NCI-H2227 treated with DMSO at 0.1 percent for 48 hours (cell line): ENCODE measurements at regions not wholly inside any gene's neighbourhood (a gene's known extent, or its start where the extent isn't known, plus 50 kb on each side); places are given as distances from the start of the nearest gene placed in this dataset.
"Not testable (repeated sequence)": the region's sequence is repeated elsewhere in the genome, so short reads cannot be mapped to it uniquely, and the experiment has no call there.

Experiments
- DNase-seq: peaks from one replicate; lab custom pipeline; 2025; lab: John Stamatoyannopoulos, UW

DNA sequence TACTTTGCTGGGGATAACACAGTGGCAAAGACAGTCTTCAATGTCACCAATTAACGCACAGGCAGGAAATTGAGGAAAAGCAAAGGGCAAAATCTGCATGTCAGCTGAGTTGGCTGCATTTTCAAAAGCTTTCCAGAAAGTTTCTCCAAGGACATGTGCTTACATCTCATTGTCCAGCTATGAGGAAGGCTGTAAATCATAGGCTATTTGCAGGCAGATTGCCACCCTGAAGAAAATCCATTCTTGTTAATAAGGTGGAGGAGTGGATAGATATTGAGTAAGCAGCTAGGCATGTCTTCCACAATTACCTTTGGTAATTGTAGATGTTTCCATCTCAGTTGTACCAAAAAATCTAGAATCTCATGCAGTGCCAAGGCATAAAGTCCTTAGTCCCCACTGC, 278.0 kb upstream of the NUDT12 start:
- no peak for DNase-seq

- DNase-seq: no peak
Observed at GRCh38 chr5:103834216-103834615, 271.6 kb upstream of the NUDT12 start.

GRCh38 chr5:103829585-103829984, 267.0 kb upstream of the NUDT12 start:
- DNase-seq: peak; percentile 4

GRCh38 chr5:103827976-103828375, 265.4 kb upstream of the NUDT12 start:
- DNase-seq: no peak

DNA sequence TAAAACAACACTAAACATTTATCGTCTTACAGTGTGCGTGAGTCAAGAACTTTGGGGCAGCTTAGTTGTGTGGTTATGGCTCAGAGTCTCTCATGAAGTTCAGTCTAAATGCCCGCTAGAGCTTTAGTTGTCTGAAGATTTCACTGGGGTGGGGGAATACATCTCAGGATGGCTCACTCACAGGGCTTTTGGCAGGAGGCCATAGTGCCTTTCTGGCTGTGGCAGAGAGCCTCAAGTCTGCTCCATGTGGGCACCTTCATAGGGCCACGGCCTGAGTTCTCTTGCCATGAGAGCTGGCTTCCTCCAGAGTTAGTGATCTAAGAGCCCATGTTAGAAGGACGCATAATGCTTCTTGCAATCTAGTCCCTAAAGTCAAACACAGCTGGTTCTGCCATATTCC, 258.8 kb upstream of the NUDT12 start:
- DNase-seq: no peak

DNA sequence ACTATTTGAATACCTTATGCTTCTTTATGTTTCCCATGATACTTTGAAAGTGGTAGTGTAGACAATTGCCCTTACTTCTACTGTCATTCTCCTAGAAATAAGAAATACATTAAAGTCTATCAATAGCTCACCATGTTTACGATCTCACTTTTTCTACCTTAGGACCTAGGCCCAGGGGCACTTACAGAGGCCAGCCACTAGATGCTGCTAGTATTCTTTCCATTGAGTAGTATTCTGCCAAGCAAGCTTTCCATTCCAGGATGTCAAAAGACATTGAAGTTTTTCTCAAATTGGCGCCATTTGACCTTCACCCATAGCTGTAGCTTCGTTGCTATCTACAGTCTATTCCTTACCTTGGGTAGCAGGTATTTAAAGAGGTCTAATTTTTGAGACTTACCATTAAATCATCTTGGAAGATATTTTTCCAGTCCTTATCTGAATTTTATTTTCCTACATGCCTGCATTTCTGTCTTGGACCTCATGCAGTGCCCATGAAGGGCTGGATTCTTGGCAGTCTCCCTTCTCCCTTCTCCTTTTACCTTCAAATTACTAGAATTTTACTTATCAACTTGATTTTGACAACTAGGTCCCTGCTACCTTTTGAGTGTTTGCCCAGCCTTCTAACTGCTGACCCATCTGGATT, 246.0 kb upstream of the NUDT12 start:
- DNase-seq: peak; percentile 75

GRCh38 chr5:103804711-103805110, 242.1 kb upstream of the NUDT12 start:
- no peak for DNase-seq

DNA sequence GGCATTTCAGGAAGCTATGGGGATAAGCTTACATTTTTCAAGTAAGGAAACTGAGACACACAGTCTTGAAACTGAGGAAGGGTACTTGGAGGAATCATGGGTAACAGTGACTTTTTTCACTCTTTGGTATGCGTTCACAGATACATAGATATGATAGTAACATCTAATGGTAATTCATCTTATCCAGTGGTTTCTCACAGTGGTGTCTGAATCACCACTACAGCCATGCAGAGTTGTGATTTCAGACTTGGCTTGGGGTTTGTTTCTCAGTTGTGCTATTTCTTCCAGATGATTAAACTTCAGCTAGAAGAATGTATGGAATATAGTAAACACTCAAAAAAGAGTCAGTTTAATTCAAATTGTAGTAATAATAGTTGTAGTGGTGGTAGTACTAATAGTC, 239.1 kb upstream of the NUDT12 start:
- DNase-seq: no peak

DNA sequence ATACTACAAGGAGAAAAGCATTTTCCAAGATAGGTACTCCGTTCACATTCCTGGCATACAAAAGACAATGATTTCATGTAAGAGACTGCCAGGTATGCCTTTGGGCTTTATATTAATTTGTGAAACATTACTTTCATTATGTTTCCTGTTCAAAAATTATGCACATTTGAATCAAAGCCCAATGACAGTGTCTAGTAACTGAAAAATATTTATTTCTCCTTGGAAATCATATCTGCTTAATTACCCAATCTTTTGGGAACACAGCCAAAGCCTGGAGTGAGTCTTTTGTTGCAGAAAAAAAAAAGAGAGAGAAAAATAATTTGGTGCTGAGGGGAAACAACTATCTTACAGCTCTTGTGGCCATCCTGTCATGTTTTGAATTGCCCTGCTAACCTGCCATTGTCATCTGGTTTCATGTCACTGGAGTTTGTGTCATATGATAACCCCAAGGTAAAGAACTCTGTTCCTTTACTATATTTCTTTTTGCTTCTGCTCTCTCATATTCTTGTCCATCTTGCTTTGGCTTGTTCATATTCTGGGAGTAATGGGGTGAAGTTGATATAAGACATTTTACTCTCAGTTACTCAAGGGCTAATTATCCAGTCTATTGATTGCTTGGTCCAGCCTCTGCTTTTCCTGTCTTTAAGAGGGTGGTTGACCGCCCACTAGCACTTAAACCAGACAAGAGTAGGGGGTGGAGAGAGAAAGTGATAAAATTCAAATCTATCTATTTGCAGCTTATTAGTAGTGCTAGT, 238.3 kb upstream of the NUDT12 start:
- no peak for DNase-seq

- DNase-seq: no peak
Observed at GRCh38 chr5:103793595-103794182, 231.1 kb upstream of the NUDT12 start.

GRCh38 chr5:103785569-103785968, 223.0 kb upstream of the NUDT12 start:
- DNase-seq: no peak

GRCh38 chr5:103783669-103784068, 221.1 kb upstream of the NUDT12 start:
- no peak for DNase-seq

GRCh38 chr5:103780794-103781193, 218.2 kb upstream of the NUDT12 start:
- no peak for DNase-seq

GRCh38 chr5:103774721-103775120, 212.1 kb upstream of the NUDT12 start:
- no peak for DNase-seq

GRCh38 chr5:103772248-103772647, 209.7 kb upstream of the NUDT12 start:
- no peak for DNase-seq

DNA sequence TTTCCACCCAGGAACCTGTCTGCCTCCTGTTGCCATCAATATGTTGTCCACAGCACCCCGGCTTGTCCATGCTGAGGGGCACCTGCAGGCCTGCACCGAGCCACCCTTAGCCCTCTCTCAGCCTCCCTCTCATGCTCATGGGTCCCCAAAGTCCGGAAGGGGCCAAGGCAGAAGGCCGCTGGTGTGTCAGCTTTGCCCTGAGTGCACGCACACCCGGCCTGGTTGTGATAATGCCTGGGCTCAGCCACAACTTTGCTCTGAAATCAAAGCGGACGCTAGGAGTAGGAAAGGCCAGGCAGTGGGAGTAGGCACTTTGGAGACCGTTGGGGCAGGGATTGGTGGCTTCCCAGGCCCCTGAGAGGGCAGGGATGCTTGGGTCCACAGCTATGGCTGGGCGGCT, 201.8 kb upstream of the NUDT12 start:
- DNase-seq: no peak

DNA sequence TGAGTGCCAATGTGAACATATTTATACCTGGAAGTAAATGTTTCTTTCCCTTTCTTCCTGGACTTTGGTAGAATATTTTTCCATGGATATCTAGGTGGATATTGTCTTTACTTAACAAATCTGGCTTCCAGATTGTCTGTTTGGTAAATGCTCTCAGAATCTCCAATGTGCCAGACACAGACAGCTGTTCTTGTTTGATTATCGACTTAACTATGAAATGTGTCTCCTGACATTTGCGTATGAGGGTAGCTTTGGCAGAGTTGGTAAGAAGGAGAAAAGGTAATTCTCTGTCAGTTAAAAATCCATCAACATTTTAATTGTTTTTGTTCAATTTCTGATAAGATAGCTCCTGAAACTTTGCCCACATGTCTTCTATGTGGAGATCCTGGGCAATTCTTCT, 196.4 kb upstream of the NUDT12 start:
- no peak for DNase-seq

- DNase-seq: no peak
Observed at GRCh38 chr5:103755974-103756373, 193.4 kb upstream of the NUDT12 start.

DNA sequence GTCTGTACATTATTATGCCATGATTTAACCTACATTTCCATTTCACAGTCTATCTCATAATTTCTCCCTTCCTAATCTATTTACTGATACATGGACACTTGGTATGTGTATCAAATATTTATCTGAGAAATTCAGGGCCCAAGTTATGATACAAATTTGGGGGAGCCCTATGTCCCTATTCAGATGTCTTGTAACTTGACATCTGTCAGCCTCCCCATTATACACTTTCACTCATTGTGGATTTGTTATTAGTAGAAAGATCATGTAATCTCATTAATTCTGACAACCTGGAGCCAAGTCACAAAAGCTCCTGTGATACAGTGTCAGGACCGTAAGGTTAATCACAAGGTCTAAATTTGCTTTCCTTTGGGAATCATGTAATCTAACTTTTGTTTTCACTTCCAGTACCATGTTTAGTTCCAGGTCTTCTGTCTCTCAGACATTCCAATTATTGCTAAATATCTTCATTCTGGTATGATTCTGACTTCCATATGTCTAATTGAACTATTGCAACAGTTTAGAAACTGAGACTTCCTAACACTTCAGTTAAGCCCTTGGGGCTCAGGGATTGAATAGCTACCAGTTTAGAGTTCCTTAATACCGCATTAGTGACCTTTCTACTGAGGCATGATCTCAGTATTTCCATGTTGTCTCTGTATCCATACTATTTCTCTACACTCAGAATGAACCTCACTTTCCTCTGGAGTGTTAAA, 182.9 kb upstream of the NUDT12 start:
- no peak for DNase-seq

DNA sequence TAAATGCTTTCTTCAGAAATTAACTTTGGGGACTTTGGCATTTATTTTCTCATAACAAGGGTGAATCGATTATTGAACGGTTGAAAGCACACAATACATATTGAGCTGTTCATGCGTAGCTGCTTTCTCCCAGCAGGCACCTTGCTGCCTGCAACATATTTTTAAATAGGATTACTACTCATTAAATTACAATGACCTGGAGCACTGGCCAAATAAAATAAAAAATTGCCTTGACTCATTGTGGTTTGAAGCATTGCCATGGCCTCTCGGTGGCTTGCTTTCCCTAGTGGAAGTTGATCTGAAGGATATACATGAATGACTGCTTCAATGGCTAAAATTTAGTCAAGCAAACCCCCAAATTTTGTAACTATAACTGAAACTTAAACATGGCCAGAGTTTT, 181.6 kb upstream of the NUDT12 start:
- no peak for DNase-seq

- no peak for DNase-seq
Observed at GRCh38 chr5:103743421-103743820, 180.8 kb upstream of the NUDT12 start.

DNA sequence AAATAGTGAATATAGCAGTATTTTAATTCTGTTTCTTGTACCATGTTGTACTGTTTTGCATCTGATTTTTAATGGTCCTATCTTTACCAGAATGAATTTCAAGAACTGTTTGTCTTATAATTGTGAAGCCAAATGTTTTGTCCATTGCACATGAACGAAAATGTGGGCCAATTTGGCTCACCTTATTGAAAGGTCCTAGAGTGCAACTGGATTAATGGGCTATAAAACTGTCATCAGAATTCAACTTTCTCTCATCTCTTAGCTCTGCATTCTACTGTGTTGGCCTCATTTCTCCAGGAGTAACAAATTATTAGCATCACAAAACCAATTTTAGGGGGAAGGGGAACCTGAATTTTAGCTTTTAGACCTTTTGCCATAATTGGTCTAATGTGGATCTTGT, 179.4 kb upstream of the NUDT12 start:
- DNase-seq: no peak

GRCh38 chr5:103736343-103736742, 173.8 kb upstream of the NUDT12 start:
- DNase-seq: not testable (repeated sequence)
